GM04503 (cell line): ENCODE measurements at regions not wholly inside any gene's neighbourhood (a gene's known extent, or its start where the extent isn't known, plus 50 kb on each side); places are given as distances from the start of the nearest gene placed in this dataset.
"Not testable (repeated sequence)": the region's sequence is repeated elsewhere in the genome, so short reads cannot be mapped to it uniquely, and the experiment has no call there.

ENCODE experiments used
- DNase-seq: peaks from one replicate; pipeline ENCODE4 v3.0.0-alpha.2; 2012; ENCODE audit warnings: low read depth

- peak; percentile 9 for DNase-seq
Measured at GRCh38 chr5:121366515-121366914, 485.2 kb upstream of the FTMT start.

- DNase-seq = no peak
Measured at GRCh38 chr5:121373371-121373770, 478.3 kb upstream of the FTMT start.

- DNase-seq = no peak
Measured at GRCh38 chr5:121377461-121377860, 474.2 kb upstream of the FTMT start.

- DNase-seq = no peak
Measured at GRCh38 chr5:121378046-121378445, 473.6 kb upstream of the FTMT start.

GRCh38 chr5:121378559-121379359, 472.9 kb upstream of the FTMT start:
- no peak for DNase-seq

- DNase-seq = no peak
Measured at GRCh38 chr5:121380066-121380465, 471.6 kb upstream of the FTMT start.

GRCh38 chr5:121384359-121384758, 467.3 kb upstream of the FTMT start:
- DNase-seq = no peak

- no peak for DNase-seq
Measured at GRCh38 chr5:121386334-121386733, 465.3 kb upstream of the FTMT start.

- DNase-seq = no peak
Measured at GRCh38 chr5:121396716-121397115, 455.0 kb upstream of the FTMT start.

- no peak for DNase-seq
Measured at GRCh38 chr5:121399879-121400278, 451.8 kb upstream of the FTMT start.

- no peak for DNase-seq
Measured at GRCh38 chr5:121408778-121409177, 442.9 kb upstream of the FTMT start.

- no peak for DNase-seq
Measured at GRCh38 chr5:121415270-121415669, 436.4 kb upstream of the FTMT start.

GRCh38 chr5:121421646-121422045, 430.0 kb upstream of the FTMT start:
- no peak for DNase-seq

- no peak for DNase-seq
Measured at GRCh38 chr5:121424976-121425375, 426.7 kb upstream of the FTMT start.

GRCh38 chr5:121426153-121426552, 425.5 kb upstream of the FTMT start:
- no peak for DNase-seq

- no peak for DNase-seq
Measured at GRCh38 chr5:121429761-121430160, 421.9 kb upstream of the FTMT start.

- DNase-seq = no peak
Measured at GRCh38 chr5:121430538-121430937, 421.1 kb upstream of the FTMT start.

GRCh38 chr5:121445511-121445910, 406.2 kb upstream of the FTMT start:
- DNase-seq = no peak

- no peak for DNase-seq
Measured at GRCh38 chr5:121462441-121462840, 389.2 kb upstream of the FTMT start.

GRCh38 chr5:121471222-121471621, 380.5 kb upstream of the FTMT start:
- not testable (repeated sequence) for DNase-seq

GRCh38 chr5:121478636-121479035, 373.0 kb upstream of the FTMT start:
- DNase-seq = no peak

GRCh38 chr5:121479337-121479736, 372.3 kb upstream of the FTMT start:
- no peak for DNase-seq

GRCh38 chr5:121485281-121485680, 366.4 kb upstream of the FTMT start:
- DNase-seq = no peak

- not testable (repeated sequence) for DNase-seq
Measured at GRCh38 chr5:121485999-121486398, 365.7 kb upstream of the FTMT start.
